IMR-90 (cell line): ENCODE measurements at regions not wholly inside any gene's neighbourhood (a gene's known extent, or its start where the extent isn't known, plus 50 kb on each side); places are given as distances from the start of the nearest gene placed in this dataset.

Experiments
- ATAC-seq: fragments of 200-7000 bp; cut with Tn5 transposase; 2 replicates; pipeline ENCODE4 v1.9.1; 2020; ENCODE audit warnings: low read depth, mild to moderate bottlenecking, moderate library complexity
- BruUV-seq: library from RNA; stranded (reverse); fragments of 400-500 nt; replicated peaks from 2 replicates; lab custom pipeline; 2021; lab: Mats Ljungman, UMichigan
- CTCF ChIA-PET: fragments of 300-600 bp; formaldehyde crosslinking; extraction: SDS; loops from one replicate; lab custom pipeline; 2021; ENCODE audit warnings: antibody characterized with exemption; lab: Yijun Ruan, JAX
- POLR2A ChIA-PET: fragments of 300-600 bp; sonication (Branson Sonifier 250); formaldehyde crosslinking; loops from one replicate; lab custom pipeline; 2022; ENCODE audit warnings: antibody characterized with exemption; ENCODE audit not compliant: unreplicated experiment; lab: Charles Lee
- DNase-seq: peaks from one replicate; pipeline ENCODE4 v3.0.0; 2013
- H2AFZ ChIP-seq: replicated peaks from 2 replicates; pipeline ENCODE3; 2013; ENCODE audit warnings: low read length, mild to moderate bottlenecking; ENCODE audit not compliant: poor library complexity
- H2AK5ac ChIP-seq: 2 replicates; pipeline ENCODE4 v1.6.1; 2013; ENCODE audit warnings: low read depth, low read length, inconsistent platforms
- H2AK9ac ChIP-seq: replicated peaks from 2 replicates; pipeline ENCODE3; 2013; ENCODE audit warnings: mild to moderate bottlenecking, low read depth, low read length, moderate library complexity; ENCODE audit not compliant: poor library complexity
- H2BK120ac ChIP-seq: 2 replicates; pipeline ENCODE4 v1.6.1; 2013; ENCODE audit warnings: low read depth, low read length, inconsistent platforms
- H2BK15ac ChIP-seq: 3 replicates; pipeline ENCODE4 v1.6.1; 2013; ENCODE audit warnings: low read depth, low read length, inconsistent platforms
- H2BK20ac ChIP-seq: 2 replicates; pipeline ENCODE4 v1.6.1; 2013; ENCODE audit warnings: low read depth, mild to moderate bottlenecking, inconsistent platforms, low read length, moderate library complexity
- H2BK5ac ChIP-seq: 2 replicates; pipeline ENCODE4 v1.6.1; 2013; ENCODE audit warnings: mild to moderate bottlenecking, low read depth, low read length, inconsistent platforms; ENCODE audit not compliant: poor library complexity, severe bottlenecking
- H3K14ac ChIP-seq: replicated peaks from 2 replicates; pipeline ENCODE4 v1.6.1; 2013; ENCODE audit warnings: low read depth, low read length, inconsistent platforms
- H3K18ac ChIP-seq: 2 replicates; pipeline ENCODE4 v1.6.1; 2013; ENCODE audit warnings: low read depth, low read length, control low read depth
- H3K23ac ChIP-seq: 2 replicates; pipeline ENCODE4 v1.6.1; 2013; ENCODE audit warnings: low read depth, low read length, inconsistent platforms
- H3K27ac ChIP-seq: 2 replicates; pipeline ENCODE4 v1.5.1; 2013; ENCODE audit warnings: mild to moderate bottlenecking, control low read depth, low read length; ENCODE audit not compliant: insufficient read depth
- H3K27me3 ChIP-seq: 2 replicates; pipeline ENCODE4 v1.6.1; 2013; ENCODE audit warnings: low read length; ENCODE audit not compliant: control insufficient read depth, insufficient read depth
- H3K36me3 ChIP-seq: 2 replicates; pipeline ENCODE4 v1.6.1; 2013; ENCODE audit warnings: low read length, mixed read lengths; ENCODE audit not compliant: control insufficient read depth, insufficient read depth
- H3K4ac ChIP-seq: 2 replicates; pipeline ENCODE4 v1.6.1; 2013; ENCODE audit warnings: low read depth, low read length, inconsistent platforms
- H3K4me1 ChIP-seq: 2 replicates; pipeline ENCODE4 v1.6.1; 2013; ENCODE audit warnings: low read length, mixed read lengths; ENCODE audit not compliant: control insufficient read depth, insufficient read depth
- H3K4me2 ChIP-seq: 2 replicates; pipeline ENCODE4 v1.6.1; 2013; ENCODE audit warnings: low read depth, mild to moderate bottlenecking, control low read depth, low read length, moderate library complexity
- H3K4me3 ChIP-seq: 2 replicates; pipeline ENCODE4 v1.5.1; 2013; ENCODE audit warnings: low read depth, mild to moderate bottlenecking, control low read depth, low read length, moderate library complexity; ENCODE audit not compliant: insufficient read depth
- H3K56ac ChIP-seq: 2 replicates; pipeline ENCODE4 v1.6.1; 2013; ENCODE audit warnings: low read length, inconsistent platforms; ENCODE audit not compliant: insufficient read depth; ENCODE audit errors: extremely low read depth
- H3K79me1 ChIP-seq, 2 experiments: 2 replicates each; pipeline ENCODE4 v1.6.1; 2013; ENCODE audit warnings: low read length in 2 of 2, inconsistent platforms in 1 of 2, low read depth in 1 of 2
- H3K9ac ChIP-seq: 2 replicates; pipeline ENCODE4 v1.6.1; 2013; ENCODE audit warnings: low read depth, low read length, control low read depth
- H3K9me1 ChIP-seq: 2 replicates; pipeline ENCODE4 v1.6.1; 2013; ENCODE audit warnings: low read length, inconsistent platforms; ENCODE audit not compliant: insufficient read depth
- H3K9me3 ChIP-seq: 2 replicates; pipeline ENCODE4 v1.6.1; 2013; ENCODE audit warnings: low read length; ENCODE audit not compliant: control insufficient read depth, insufficient read depth
- H4K20me1 ChIP-seq: 2 replicates; pipeline ENCODE4 v1.6.1; 2013; ENCODE audit warnings: low read length, inconsistent platforms; ENCODE audit not compliant: insufficient read depth
- H4K5ac ChIP-seq: 2 replicates; pipeline ENCODE4 v1.6.1; 2013; ENCODE audit warnings: mild to moderate bottlenecking, low read depth, low read length, control low read depth
- H4K8ac ChIP-seq, 2 experiments: 2 replicates each; pipeline ENCODE4 v1.6.1; 2013; ENCODE audit warnings: low read depth in 2 of 2, low read length in 2 of 2, control low read depth in 1 of 2, inconsistent platforms in 1 of 2
- H4K91ac ChIP-seq: 2 replicates; pipeline ENCODE4 v1.6.1; 2013; ENCODE audit warnings: low read depth, low read length, inconsistent platforms; ENCODE audit not compliant: insufficient read depth
- CEBPB ChIP-seq: IDR thresholded peaks from 2 replicates; pipeline ENCODE4 v1.6.1; 2012; ENCODE audit warnings: low read depth, low read length, improper control_type of control experiment
- CHD1 ChIP-seq: IDR thresholded peaks from 2 replicates; pipeline ENCODE4 v1.6.1; 2012; ENCODE audit warnings: low read depth, low read length, improper control_type of control experiment
- RAD21 ChIP-seq: IDR thresholded peaks from 2 replicates; pipeline ENCODE4 v1.6.1; 2012; ENCODE audit warnings: low read length, improper control_type of control experiment
- WGBS, 2 experiments: methylation state at CpG; one replicate each; pipeline versions ENCODE4 v1.1.5 to v1.1.7; 2013; ENCODE audit warnings: missing lambda C conversion rate in 2 of 2; ENCODE audit not compliant: insufficient read length in 1 of 2; ENCODE audit errors: extremely low coverage in 2 of 2; 5-methylcytosine and 5-hydroxymethylcytosine counted together
- dilution Hi-C: fragments of 300-500 bp; cut with HindIII; formaldehyde crosslinking; loops from one replicate; pipeline ENCODE4 v1.14.3; 2018; ENCODE audit warnings: low sequenced_read_pairs; ENCODE audit not compliant: unreplicated experiment
- in situ Hi-C: fragments of 300-500 bp; cut with MboI; formaldehyde crosslinking; loops from 3 replicates; pipeline ENCODE4 v1.14.3; 2019; ENCODE audit warnings: low sequenced_read_pairs, inconsistent platforms, mixed read lengths
- intact Hi-C: fragments of 100-400 bp; cut with micrococcal nuclease; formaldehyde crosslinking; loops from 2 replicates; pipeline ENCODE4 v1.10.0; 2022

GRCh38 chr3:5292512-5292911 is 105.0 kb downstream of the EDEM1 start:
- Histone ChIP-seq H3K9me3 (no peaks in the 10 kb centered on the region), H3K9me1 (no peaks in the 10 kb centered on the region), H3K4me1 (no peaks in the 10 kb centered on the region; the same call in 1 of the 2 replicates), H4K91ac (no peak overlapping the region), H3K27ac (no peak overlapping the region), H3K18ac (no peak overlapping the region), H3K9ac (no peak overlapping the region), H3K36me3 (no peaks in the 10 kb centered on the region), H4K8ac (no peak overlapping the region), H2BK15ac (no peak overlapping the region), H3K4me3 (no peak overlapping the region), H3K4ac (no peak overlapping the region), H4K5ac (no peak overlapping the region), H4K20me1 (no peaks in the 10 kb centered on the region), H2BK120ac (no peak overlapping the region), H3K23ac (no peak overlapping the region), H3K14ac (no peak overlapping the region), H2AK5ac (no peak overlapping the region), H3K27me3 (no peaks in the 10 kb centered on the region), H3K79me1 (no peaks in the 10 kb centered on the region), H2BK20ac (no peak overlapping the region), H3K56ac (no peak overlapping the region), H2BK5ac (no peak overlapping the region), H3K4me2 (no peak overlapping the region), H2AFZ (no peak overlapping the region), H2AK9ac (no peak overlapping the region)
- in situ Hi-C loops (no loop called here), intact Hi-C loops (no loop called here), dilution Hi-C loops (no loop called here)
- no peak for TF ChIP-seq RAD21
- TF ChIP-seq CEBPB = no peak
- TF ChIP-seq CHD1 = no peak
- BruUV-seq = no TSS peak
- DNase-seq (no peak), ATAC-seq (no peak)
- POLR2A ChIA-PET = no interaction called here
- CTCF ChIA-PET = no interaction called here
- no CpG with 5 or more reads among the region's 7 CpGs for WGBS, 2 experiments
